Caco-2 (cell line): ENCODE measurements at regions not wholly inside any gene's neighbourhood (a gene's known extent, or its start where the extent isn't known, plus 50 kb on each side); places are given as distances from the start of the nearest gene placed in this dataset.
"Not testable (repeated sequence)": the region's sequence is repeated elsewhere in the genome, so short reads cannot be mapped to it uniquely, and the experiment has no call there.

Experiments
- BruUV-seq: library from RNA; stranded (reverse); fragments of 400-500 nt; replicated peaks from 2 replicates; lab custom pipeline; 2021; lab: Mats Ljungman, UMichigan
- CTCF ChIA-PET: fragments of 300-600 bp; sonication (Branson Sonifier 250); formaldehyde crosslinking; loops from one replicate; lab custom pipeline; 2022; ENCODE audit warnings: antibody characterized with exemption; lab: Charles Lee
- POLR2A ChIA-PET: fragments of 300-600 bp; sonication (Branson Sonifier 250); formaldehyde crosslinking; loops from one replicate; lab custom pipeline; 2022; ENCODE audit warnings: antibody characterized with exemption; lab: Charles Lee
- DNase-seq, 2 experiments: peaks; one replicate each; pipeline versions ENCODE4 v3.0.0 to v3.0.0-alpha.2; 2020 to 2022
- H3K27me3 ChIP-seq: replicated peaks from 2 replicates; pipeline ENCODE4 v1.6.0; 2011; ENCODE audit warnings: low read length; ENCODE audit not compliant: control insufficient read depth, insufficient read depth
- H3K36me3 ChIP-seq: 2 replicates; pipeline ENCODE4 v1.5.1; 2011; ENCODE audit warnings: low read length; ENCODE audit not compliant: control insufficient read depth, insufficient read depth
- H3K4me1 ChIP-seq: fragments of 250-450 bp; sonication (Bioruptor Pico); 2 replicates; pipeline ENCODE4 v1.5.1; 2020; ENCODE audit warnings: mild to moderate bottlenecking
- H3K4me3 ChIP-seq: 2 replicates; pipeline ENCODE4 v1.5.1; 2011; ENCODE audit warnings: low read depth, mild to moderate bottlenecking, control low read depth, low read length
- H3K9me3 ChIP-seq: fragments of 250-450 bp; sonication (Bioruptor Pico); 2 replicates; pipeline ENCODE4 v1.5.1; 2020; ENCODE audit warnings: mild to moderate bottlenecking, moderate library complexity
- H3K27ac Mint-ChIP-seq: one replicate; pipeline ENCODE4 v1.8.0; 2022; ENCODE audit warnings: mixed read lengths; ENCODE audit not compliant: unreplicated experiment
- H3K27me3 Mint-ChIP-seq: one replicate; pipeline ENCODE4 v1.8.0; 2022; ENCODE audit warnings: mixed read lengths; ENCODE audit not compliant: insufficient read depth, unreplicated experiment
- H3K36me3 Mint-ChIP-seq: one replicate; pipeline ENCODE4 v1.8.0; 2022; ENCODE audit warnings: mild to moderate bottlenecking, mixed read lengths; ENCODE audit not compliant: insufficient read depth, unreplicated experiment
- H3K4me1 Mint-ChIP-seq: one replicate; pipeline ENCODE4 v1.8.0; 2022; ENCODE audit warnings: low read depth, mixed read lengths; ENCODE audit not compliant: unreplicated experiment
- H3K4me3 Mint-ChIP-seq: one replicate; pipeline ENCODE4 v1.8.0; 2022; ENCODE audit warnings: mild to moderate bottlenecking, moderate library complexity, mixed read lengths; ENCODE audit not compliant: unreplicated experiment
- H3K9me3 Mint-ChIP-seq: one replicate; pipeline ENCODE4 v1.8.0; 2022; ENCODE audit warnings: mixed read lengths; ENCODE audit not compliant: unreplicated experiment
- CTCF ChIP-seq, 2 experiments: fragments of 200-600 bp in 1 of 2; IDR thresholded peaks; 1 replicate in 1 of 2; 2 replicates in 1 of 2; pipeline versions ENCODE4 v1.5.1 to v1.8.0; 2011 to 2022; ENCODE audit warnings: antibody characterized with exemption in 1 of 2, control low read depth in 1 of 2, inconsistent platforms in 1 of 2, low read depth in 1 of 2, low read length in 1 of 2, mild to moderate bottlenecking in 1 of 2, moderate library complexity in 1 of 2; ENCODE audit not compliant: insufficient read depth in 1 of 2, severe bottlenecking in 1 of 2, unreplicated experiment in 1 of 2
- intact Hi-C: fragments of 100-400 bp; cut with micrococcal nuclease; formaldehyde crosslinking; loops from one replicate; pipeline ENCODE4 v1.10.0; 2022; ENCODE audit not compliant: unreplicated experiment

- no peak overlapping the region for H3K27ac Mint-ChIP-seq
- H3K4me3 ChIP-seq, result no peak overlapping the region
- ChIA-PET CTCF (no interaction called here), POLR2A (no interaction called here)
- no peaks in the 10 kb centered on the region for H3K4me1 ChIP-seq
- no peaks in the 10 kb centered on the region for H3K9me3 Mint-ChIP-seq
- no peaks in the 10 kb centered on the region for H3K36me3 ChIP-seq
- H3K4me3 Mint-ChIP-seq, result no peak overlapping the region
- no peak for TF ChIP-seq CTCF (IDR thresholded peaks at IDR 0.05; ENCODE audit: insufficient read depth in 1 of 2, low read depth in 1 of 2, low read length in 1 of 2, severe bottlenecking in 1 of 2, unreplicated experiment in 1 of 2)
- H3K36me3 Mint-ChIP-seq, result no peaks in the 10 kb centered on the region
- H3K9me3 ChIP-seq, result no peaks in the 10 kb centered on the region
- no peaks in the 10 kb centered on the region for H3K27me3 ChIP-seq
- H3K4me1 Mint-ChIP-seq, result no peaks in the 10 kb centered on the region
- intact Hi-C loops, result no loop called here
- DNase-seq, result no peak
- BruUV-seq, result no TSS peak
- H3K27me3 Mint-ChIP-seq, result peaks cover 8% of the 10 kb centered on the region
Observed at GRCh38 chr12:73598626-73599025, 939.0 kb upstream of the ATXN7L3B start.

GRCh38 chr12:73599268-73599667 lies 938.4 kb upstream of the ATXN7L3B start:
- Histone ChIP-seq H3K27me3 (no peaks in the 10 kb centered on the region), H3K36me3 (no peaks in the 10 kb centered on the region), H3K4me1 (no peaks in the 10 kb centered on the region), H3K4me3 (no peak overlapping the region), H3K9me3 (no peaks in the 10 kb centered on the region)
- CTCF ChIA-PET, result no interaction called here
- Mint-ChIP-seq H3K4me1 (no peaks in the 10 kb centered on the region), H3K27ac (no peak overlapping the region), H3K9me3 (no peaks in the 10 kb centered on the region), H3K36me3 (no peaks in the 10 kb centered on the region), H3K27me3 (peaks cover 8% of the 10 kb centered on the region), H3K4me3 (no peak overlapping the region)
- POLR2A ChIA-PET, result no interaction called here
- intact Hi-C loops, result no loop called here
- TF ChIP-seq CTCF (IDR thresholded peaks at IDR 0.05; ENCODE audit: insufficient read depth in 1 of 2, low read depth in 1 of 2, low read length in 1 of 2, severe bottlenecking in 1 of 2, unreplicated experiment in 1 of 2), result no peak
- no peak for DNase-seq
- no TSS peak for BruUV-seq

- H3K27ac Mint-ChIP-seq, CTCF ChIA-PET, H3K36me3 Mint-ChIP-seq: not testable (repeated sequence)
Observed at GRCh38 chr12:73605925-73606324, 931.7 kb upstream of the ATXN7L3B start.

GRCh38 chr12:73612551-73612950 lies 925.1 kb upstream of the ATXN7L3B start:
- Mint-ChIP-seq H3K4me1 (no peaks in the 10 kb centered on the region), H3K9me3 (no peaks in the 10 kb centered on the region), H3K36me3 (no peaks in the 10 kb centered on the region), H3K4me3 (no peak overlapping the region), H3K27me3 (no peaks in the 10 kb centered on the region), H3K27ac (no peak overlapping the region)
- Histone ChIP-seq H3K36me3 (no peaks in the 10 kb centered on the region), H3K4me1 (peaks cover 14% of the 10 kb centered on the region), H3K4me3 (no peak overlapping the region), H3K9me3 (no peaks in the 10 kb centered on the region), H3K27me3 (no peaks in the 10 kb centered on the region)
- intact Hi-C loops, result no loop called here
- POLR2A ChIA-PET, result no interaction called here
- peak in 1 of 2 experiments; percentile 16 for DNase-seq
- CTCF ChIA-PET, result no interaction called here
- TF ChIP-seq CTCF (IDR thresholded peaks at IDR 0.05; ENCODE audit: insufficient read depth in 1 of 2, low read depth in 1 of 2, low read length in 1 of 2, severe bottlenecking in 1 of 2, unreplicated experiment in 1 of 2), result no peak
- no TSS peak for BruUV-seq

More at GRCh38 chr12:73605925-73606324, 931.7 kb upstream of the ATXN7L3B start:
- H3K27me3 ChIP-seq, H3K36me3 ChIP-seq, H3K9me3 ChIP-seq, H3K9me3 Mint-ChIP-seq, H3K4me3 Mint-ChIP-seq, H3K27me3 Mint-ChIP-seq, H3K4me1 Mint-ChIP-seq, intact Hi-C loops, H3K4me3 ChIP-seq, DNase-seq, POLR2A ChIA-PET, H3K4me1 ChIP-seq, BruUV-seq: not testable (repeated sequence)
